ENCODE measurements at regions not wholly inside any gene's neighbourhood (a gene's known extent, or its start where the extent isn't known, plus 50 kb on each side); places are given as distances from the start of the nearest gene placed in this dataset.

- DNase-seq (ENCODE audit: low spot score) = no peak
- no peak for TF ChIP-seq CTCF (IDR thresholded peaks at IDR 0.05)
- no peak for ATAC-seq (ENCODE audit: low FRiP score)
Measured at GRCh38 chr2:34656632-34657031, 1057.5 kb upstream of the FAM98A start.

- DNase-seq (ENCODE audit: low spot score) (no peak), ATAC-seq (ENCODE audit: low FRiP score) (no peak)
- TF ChIP-seq CTCF (IDR thresholded peaks at IDR 0.05) = no peak
Measured at GRCh38 chr2:34652636-34653035, 1053.5 kb upstream of the FAM98A start.

GRCh38 chr2:34646901-34647300 is 1047.8 kb upstream of the FAM98A start:
- DNase-seq (ENCODE audit: low spot score) (no peak), ATAC-seq (ENCODE audit: low FRiP score) (no peak)
- no peak for TF ChIP-seq CTCF (IDR thresholded peaks at IDR 0.05)

GRCh38 chr2:34632327-34632726 is 1033.2 kb upstream of the FAM98A start:
- DNase-seq (ENCODE audit: low spot score) = no peak
- ATAC-seq (ENCODE audit: low FRiP score) = no peak
- no peak for TF ChIP-seq CTCF (IDR thresholded peaks at IDR 0.05)

GRCh38 chr2:34627003-34627402 is 1027.9 kb upstream of the FAM98A start:
- DNase-seq (ENCODE audit: low spot score) (no peak), ATAC-seq (ENCODE audit: low FRiP score) (no peak)
- no peak for TF ChIP-seq CTCF (IDR thresholded peaks at IDR 0.05)

- TF ChIP-seq CTCF (IDR thresholded peaks at IDR 0.05) = no peak
- no peak for ATAC-seq (ENCODE audit: low FRiP score)
- DNase-seq (ENCODE audit: low spot score) = no peak
Measured at GRCh38 chr2:34604164-34604563, 1005.1 kb upstream of the FAM98A start.

- DNase-seq (ENCODE audit: low spot score) (no peak), ATAC-seq (ENCODE audit: low FRiP score) (no peak)
Measured at GRCh38 chr2:34602262-34602661, 1003.2 kb upstream of the FAM98A start.

More at GRCh38 chr2:34602262-34602661, 1003.2 kb upstream of the FAM98A start:
- no peak for TF ChIP-seq CTCF (IDR thresholded peaks at IDR 0.05)

All from omental fat pad (tissue), 3 donors.